NCI-H345 (cell line): ENCODE measurements at regions not wholly inside any gene's neighbourhood (a gene's known extent, or its start where the extent isn't known, plus 50 kb on each side); places are given as distances from the start of the nearest gene placed in this dataset.

Experiments used
- DNase-seq: peaks from one replicate; lab custom pipeline; 2025; lab: John Stamatoyannopoulos, UW

- DNase-seq, result no peak
Observed at GRCh38 chr17:54835015-54835414, 65.6 kb upstream of the TOM1L1 start.

- no peak for DNase-seq
Observed at GRCh38 chr17:54836723-54837462, 63.8 kb upstream of the TOM1L1 start.

DNA sequence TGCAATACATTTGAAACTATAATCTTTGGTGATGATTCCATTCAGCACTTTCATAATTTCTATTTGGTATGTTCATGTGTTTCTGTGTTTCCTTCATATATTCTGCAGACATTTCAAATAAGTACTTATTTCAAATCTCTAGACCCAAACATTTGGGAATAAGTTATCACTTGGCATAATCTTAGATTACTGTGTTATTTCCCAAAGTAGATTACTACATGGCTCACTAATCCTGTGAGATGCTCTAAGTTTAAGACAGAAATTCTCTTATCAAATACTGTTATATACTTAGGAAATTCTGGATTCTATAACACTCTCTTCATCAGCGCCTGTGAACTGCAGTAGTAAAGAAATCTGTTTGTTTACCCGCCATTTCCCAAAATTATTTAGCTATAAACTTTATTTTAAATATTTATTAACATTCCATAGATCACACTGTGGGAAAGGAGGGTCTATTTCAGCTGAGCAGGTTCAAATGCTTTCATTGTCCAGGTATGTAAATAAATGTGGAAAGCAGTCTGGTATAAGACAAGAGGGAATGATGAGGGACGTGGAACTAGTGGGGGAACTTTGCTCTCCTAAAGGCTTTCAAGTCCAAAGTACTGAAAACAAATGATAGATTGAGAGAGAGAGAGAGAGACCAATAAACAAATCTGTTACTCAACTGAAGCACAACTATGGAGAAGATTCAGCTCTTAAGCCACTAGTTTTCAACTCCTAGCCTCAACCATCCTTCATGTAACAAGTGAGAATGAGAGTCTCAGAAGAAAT, 61.8 kb upstream of the TOM1L1 start:
- DNase-seq, result no peak

DNA sequence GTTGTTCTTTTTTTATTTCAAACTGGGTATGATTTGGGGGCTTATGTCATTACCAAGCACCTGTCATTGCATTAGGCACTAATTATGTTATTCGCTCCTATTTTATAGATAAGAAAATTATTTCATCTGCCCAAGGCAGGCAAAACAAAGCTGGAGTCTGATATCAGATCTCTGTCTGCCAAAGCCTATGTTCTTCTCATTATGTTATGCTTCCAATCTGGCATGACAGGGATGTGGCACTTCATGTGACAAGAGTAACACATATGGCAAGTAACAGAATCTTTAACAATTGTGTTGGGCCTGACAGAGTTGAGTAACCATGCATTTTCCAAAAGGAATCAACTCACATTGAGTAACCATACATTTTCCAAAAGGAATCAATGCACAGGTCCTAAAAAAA, 61.2 kb upstream of the TOM1L1 start:
- DNase-seq, result no peak

DNA sequence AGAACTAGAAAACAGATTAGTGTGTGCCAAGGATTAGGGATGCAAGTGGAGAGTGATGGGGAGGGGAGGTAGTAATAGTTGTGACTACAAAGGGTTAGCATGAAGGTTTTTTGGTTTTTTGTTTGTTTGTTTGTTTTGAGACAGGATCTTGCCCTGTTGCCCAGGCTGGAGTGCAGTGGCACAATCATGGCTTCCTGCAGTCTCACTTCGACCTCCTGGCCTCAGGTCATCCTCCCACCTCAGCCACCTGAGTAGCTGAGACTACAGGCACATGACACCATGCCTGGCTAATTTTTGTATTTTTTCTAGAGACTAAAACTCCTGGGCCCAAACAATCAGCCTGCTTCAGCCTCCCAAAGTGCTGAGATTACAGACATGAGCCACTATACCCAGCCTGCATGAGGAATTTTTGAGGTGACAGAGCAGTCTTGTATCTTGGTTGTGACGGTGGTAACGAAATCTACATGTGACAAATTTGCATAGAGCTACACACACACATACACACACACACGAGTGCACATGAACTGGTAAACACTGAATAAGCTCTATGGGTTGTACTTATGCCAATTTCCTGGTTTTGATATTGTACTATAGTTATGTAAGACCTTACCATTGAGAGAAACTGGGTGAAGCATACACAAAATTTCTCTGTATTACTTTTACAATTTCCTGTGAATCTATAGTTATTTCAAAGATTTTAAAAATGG, 59.6 kb upstream of the TOM1L1 start:
- DNase-seq, result no peak

GRCh38 chr17:54841656-54842055, 59.0 kb upstream of the TOM1L1 start:
- DNase-seq, result no peak

- DNase-seq, result no peak
Observed at GRCh38 chr17:54844233-54844632, 56.4 kb upstream of the TOM1L1 start.

DNA sequence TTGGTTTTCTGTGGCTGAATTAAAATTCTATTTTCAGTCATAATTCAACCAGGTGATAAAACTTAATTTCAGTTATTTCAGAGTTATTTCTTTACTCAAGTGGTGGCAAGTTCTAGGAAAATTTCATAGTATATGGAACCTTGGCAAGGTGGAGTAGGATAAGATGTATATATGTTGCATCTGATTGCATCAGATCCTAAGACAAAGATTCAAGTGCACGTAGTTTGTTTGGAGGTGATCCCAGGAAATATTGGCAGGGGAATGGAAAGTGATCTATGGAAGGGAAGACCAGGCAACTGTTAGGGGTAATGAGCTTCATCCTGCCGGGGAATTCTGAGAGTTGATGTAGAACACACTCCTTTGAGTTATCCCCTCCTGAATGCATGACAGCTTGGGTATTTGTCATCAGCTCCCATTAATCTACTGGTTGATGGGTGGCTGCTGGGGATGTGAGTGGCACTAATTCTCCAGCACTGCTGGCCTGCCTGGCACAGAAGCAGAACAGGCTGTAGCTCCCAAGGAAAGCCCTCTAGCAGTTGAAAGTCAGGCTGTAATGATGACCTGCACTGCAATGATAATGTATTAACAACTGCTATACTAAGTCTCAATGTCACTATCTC, 52.2 kb upstream of the TOM1L1 start:
- DNase-seq, result no peak

GRCh38 chr17:54849660-54850059, 51.0 kb upstream of the TOM1L1 start:
- DNase-seq, result no peak
